Keratinocyte (primary cell): ENCODE measurements at regions not wholly inside any gene's neighbourhood (a gene's known extent, or its start where the extent isn't known, plus 50 kb on each side); places are given as distances from the start of the nearest gene placed in this dataset.

Experiments
- DNase-seq: peaks from one replicate; pipeline ENCODE4 v3.0.0-alpha.2; 2011; ENCODE audit warnings: low read depth, missing footprints, low spot score
- FAIRE-seq: peaks from 2 replicates; lab custom pipeline; 2011; peaks lifted over from hg19 to GRCh38; lab: Jason Lieb, UNC
- H2AFZ ChIP-seq: 2 replicates; pipeline ENCODE4 v1.6.0; 2012; ENCODE audit warnings: low read length, control low read depth, inconsistent platforms; ENCODE audit not compliant: control insufficient read depth
- H3K27ac ChIP-seq: 2 replicates; pipeline ENCODE4 v1.5.1; 2011; ENCODE audit warnings: low read length; ENCODE audit not compliant: control insufficient read depth, insufficient read depth
- H3K27me3 ChIP-seq: 3 replicates; pipeline ENCODE4 v1.6.0; 2011; ENCODE audit warnings: low read length; ENCODE audit not compliant: control insufficient read depth, insufficient read depth; ENCODE audit errors: extremely low read depth
- H3K36me3 ChIP-seq, 2 experiments: 2 replicates in 1 of 2; 3 replicates in 1 of 2; pipeline ENCODE4 v1.5.1; 2011; ENCODE audit warnings: low read length in 2 of 2, mild to moderate bottlenecking in 1 of 2; ENCODE audit not compliant: control insufficient read depth in 2 of 2, insufficient read depth in 2 of 2; ENCODE audit errors: extremely low read depth in 1 of 2
- H3K4me1 ChIP-seq: 3 replicates; pipeline ENCODE4 v1.5.1; 2011; ENCODE audit warnings: low read length; ENCODE audit not compliant: control insufficient read depth, insufficient read depth; ENCODE audit errors: extremely low read depth
- H3K4me2 ChIP-seq: 3 replicates; pipeline ENCODE4 v1.6.0; 2011; ENCODE audit warnings: low read depth, low read length; ENCODE audit not compliant: control insufficient read depth, insufficient read depth; ENCODE audit errors: extremely low read depth
- H3K4me3 ChIP-seq, 3 experiments: fragments of 200-600 bp in 1 of 3; sonication (generic) in 1 of 3; 2 replicates in 2 of 3; 3 replicates in 1 of 3; pipeline ENCODE4 v1.5.1; 2011 to 2016; ENCODE audit warnings: low read length in 3 of 3, mild to moderate bottlenecking in 3 of 3, control low read depth in 2 of 3, inconsistent platforms in 1 of 3, low read depth in 1 of 3, mixed read lengths in 1 of 3, mixed run types in 1 of 3, moderate library complexity in 1 of 3; ENCODE audit not compliant: control insufficient read depth in 2 of 3, insufficient read depth in 2 of 3; ENCODE audit errors: extremely low read depth in 1 of 3
- H3K79me2 ChIP-seq: 2 replicates; pipeline ENCODE4 v1.6.0; 2012; ENCODE audit warnings: low read length; ENCODE audit not compliant: control insufficient read depth, insufficient read depth
- H3K9ac ChIP-seq: 3 replicates; pipeline ENCODE4 v1.6.0; 2011; ENCODE audit warnings: low read length; ENCODE audit not compliant: control insufficient read depth, insufficient read depth; ENCODE audit errors: extremely low read depth
- H3K9me1 ChIP-seq: 3 replicates; pipeline ENCODE4 v1.6.0; 2011; ENCODE audit warnings: low read length; ENCODE audit not compliant: control insufficient read depth, insufficient read depth; ENCODE audit errors: extremely low read depth
- H3K9me3 ChIP-seq: 2 replicates; pipeline ENCODE4 v1.5.1; 2012; ENCODE audit warnings: low read depth, low read length; ENCODE audit not compliant: control insufficient read depth
- H4K20me1 ChIP-seq: 3 replicates; pipeline ENCODE4 v1.6.0; 2011; ENCODE audit warnings: low read length; ENCODE audit not compliant: control insufficient read depth, insufficient read depth; ENCODE audit errors: extremely low read depth
- CTCF ChIP-seq, 3 experiments: IDR thresholded peaks in 1 of 3; conservative IDR thresholded peaks in 1 of 3; optimal IDR thresholded peaks in 1 of 3; 2 replicates in 2 of 3; 3 replicates in 1 of 3; pipeline versions ENCODE3 to v1.5.1; 2011; ENCODE audit warnings: low read length in 3 of 3, mild to moderate bottlenecking in 3 of 3, moderate library complexity in 2 of 3, control low read depth in 1 of 3, inconsistent platforms in 1 of 3; ENCODE audit not compliant: insufficient read depth in 2 of 3; ENCODE audit errors: extremely low read depth in 1 of 3
- EZH2 ChIP-seq: IDR thresholded peaks from one replicate; pipeline ENCODE4 v1.6.1; 2012; ENCODE audit warnings: inconsistent platforms, mild to moderate bottlenecking, low read length, moderate library complexity
- dilution Hi-C: fragments of 300-500 bp; cut with MboI; formaldehyde crosslinking; loops from one replicate; pipeline ENCODE4 v1.7.0; 2020; ENCODE audit warnings: low sequenced_read_pairs; ENCODE audit not compliant: extremely low pct_ligation_motif_present

GRCh38 chr10:117601716-117602115 lies 59.2 kb downstream of the EMX2 start:
- Histone ChIP-seq H4K20me1 (no peaks in the 10 kb centered on the region), H3K27ac (no peak overlapping the region), H3K27me3 (no peaks in the 10 kb centered on the region), H3K4me3 (no peak overlapping the region), H3K4me2 (no peak overlapping the region), H2AFZ (no peak overlapping the region), H3K79me2 (no peaks in the 10 kb centered on the region), H3K9me1 (no peaks in the 10 kb centered on the region), H3K9me3 (no peaks in the 10 kb centered on the region), H3K4me1 (no peaks in the 10 kb centered on the region), H3K36me3 (no peaks in the 10 kb centered on the region), H3K9ac (no peak overlapping the region)
- DNase-seq (no peak), FAIRE-seq (no peak)
- dilution Hi-C loops, result no loop called here
- TF ChIP-seq EZH2 (no peak), CTCF (optimal IDR thresholded peaks at IDR 0.05 in 1 of 3, IDR thresholded peaks at IDR 0.05 in 1 of 3, conservative IDR thresholded peaks at IDR 0.05 in 1 of 3; ENCODE audit: extremely low read depth in 1 of 3, insufficient read depth in 2 of 3, low read length in 3 of 3) (no peak)

- no peaks in the 10 kb centered on the region for H3K4me1 ChIP-seq
- FAIRE-seq, result no peak
- no peak overlapping the region for H3K4me2 ChIP-seq
- TF ChIP-seq EZH2 (no peak), CTCF (optimal IDR thresholded peaks at IDR 0.05 in 1 of 3, IDR thresholded peaks at IDR 0.05 in 1 of 3, conservative IDR thresholded peaks at IDR 0.05 in 1 of 3; ENCODE audit: extremely low read depth in 1 of 3, insufficient read depth in 2 of 3, low read length in 3 of 3) (no peak)
- DNase-seq, result no peak
- no peaks in the 10 kb centered on the region for H3K36me3 ChIP-seq
- H3K9me1 ChIP-seq, result no peaks in the 10 kb centered on the region
- no peaks in the 10 kb centered on the region for H3K27me3 ChIP-seq
- H3K9ac ChIP-seq, result no peak overlapping the region
- no peaks in the 10 kb centered on the region for H4K20me1 ChIP-seq
- no peak overlapping the region for H3K4me3 ChIP-seq
- no peak overlapping the region for H2AFZ ChIP-seq
- dilution Hi-C loops, result no loop called here
- H3K9me3 ChIP-seq, result no peaks in the 10 kb centered on the region
- H3K79me2 ChIP-seq, result no peaks in the 10 kb centered on the region
- no peak overlapping the region for H3K27ac ChIP-seq
Observed at GRCh38 chr10:117603081-117603480, 60.5 kb downstream of the EMX2 start.
